Adrenal gland (tissue), 9 donors: ENCODE measurements at regions not wholly inside any gene's neighbourhood (a gene's known extent, or its start where the extent isn't known, plus 50 kb on each side); places are given as distances from the start of the nearest gene placed in this dataset.

Experiments
- DNase-seq, 7 donors: peaks; one replicate each; pipeline ENCODE4 v3.0.0-alpha.2; 2019 to 2020
- H3K27ac ChIP-seq, 5 donors: fragments of 200-600 bp; sonication (generic) in 4 of 5; 1 replicate in 3 of 5; 2 replicates in 2 of 5; pipeline versions ENCODE4 v1.5.1 to v1.8.0; 2016 to 2020; ENCODE audit warnings: mild to moderate bottlenecking in 1 of 5
- H3K27me3 ChIP-seq: fragments of 200-600 bp; 2 replicates; pipeline ENCODE4 v1.8.0; 2021
- H3K36me3 ChIP-seq, 2 donors: fragments of 200-600 bp; replicated peaks in 1 of 2; 1 replicate in 1 of 2; 2 replicates in 1 of 2; pipeline versions ENCODE4 v1.5.1 to v1.8.0; 2018 to 2022
- H3K4me1 ChIP-seq, 2 donors: fragments of 200-600 bp; replicated peaks in 1 of 2; 1 replicate in 1 of 2; 2 replicates in 1 of 2; pipeline versions ENCODE4 v1.5.1 to v1.8.0; 2018 to 2021
- H3K4me3 ChIP-seq, 4 donors: fragments of 200-600 bp; sonication (generic) in 3 of 4; one replicate each; pipeline ENCODE4 v1.5.1; 2016 to 2018
- H3K9me3 ChIP-seq, 3 donors: fragments of 200-600 bp; sonication (generic) in 1 of 3; replicated peaks in 1 of 3; 1 replicate in 2 of 3; 2 replicates in 1 of 3; pipeline versions ENCODE4 v1.5.1 to v1.8.0; 2016 to 2021
- CTCF ChIP-seq, 6 experiments: fragments of 450-650 bp in 4 of 6; fragments of 200-600 bp in 2 of 6; sonication (generic) in 1 of 6; IDR thresholded peaks; 1 replicate in 5 of 6; 2 replicates in 1 of 6; pipeline versions ENCODE4 v1.5.1 to v1.8.0; 2016 to 2021; ENCODE audit warnings: antibody characterized with exemption in 6 of 6, mild to moderate bottlenecking in 2 of 6, moderate library complexity in 1 of 6
- POLR2A ChIP-seq, 2 donors: fragments of 450-650 bp; IDR thresholded peaks; one replicate each; pipeline ENCODE4 v1.6.1; 2017; ENCODE audit warnings: antibody characterized with exemption in 2 of 2, mild to moderate bottlenecking in 2 of 2, moderate library complexity in 1 of 2
- WGBS, 4 donors: extraction: QIAGEN DNeasy Blood & Tissue Kit in 2 of 4; methylation state at CpG; one replicate each; pipeline versions ENCODE4 v1.1.5 to v1.1.7; 2013 to 2017; 5-methylcytosine and 5-hydroxymethylcytosine counted together
- intact Hi-C, 2 donors: fragments of 100-400 bp; cut with DNase I; formaldehyde crosslinking; loops; one replicate each; pipeline versions ENCODE4 v1.14.1 to v1.15.0; 2022 to 2023
- donor health status: healthy with polysubstance abuse.
- donor health status: Bipolar disorder and iron deficiency.
- donor health status: DM: yes; HTN: yes; CAD: no.
- donor health status: DM: no; HTN: no; CAD: no.
- donor health status: DM: no; HTN: no; CAD: no.

DNA sequence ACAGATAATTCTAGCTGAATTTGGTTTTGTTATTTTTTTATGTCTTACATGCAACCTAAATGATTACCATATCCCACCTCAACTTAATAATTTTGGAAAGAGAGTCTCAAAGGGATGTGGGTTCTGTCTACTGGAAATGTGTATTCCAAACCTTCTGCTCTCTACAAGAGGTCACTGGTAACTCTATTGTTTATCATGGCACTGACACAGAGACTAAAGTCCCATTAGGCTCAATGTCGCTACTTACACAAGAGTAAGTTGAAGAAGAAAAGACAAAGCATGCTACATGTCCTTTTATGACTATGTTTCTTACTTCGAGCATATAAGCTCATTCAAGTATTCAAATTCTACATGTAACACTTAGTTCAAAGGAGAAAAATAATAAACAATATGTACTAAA, 460.3 kb upstream of the EPHA6 start:
- intact Hi-C loops = no loop called here

GRCh38 chr3:96354742-96355141, 459.7 kb upstream of the EPHA6 start:
- TF ChIP-seq CTCF (IDR thresholded peaks at IDR 0.05) (no peak), POLR2A (IDR thresholded peaks at IDR 0.05) (no peak)
- H3K27ac ChIP-seq = no peak overlapping the region
- H3K27me3 ChIP-seq = no peaks in the 10 kb centered on the region
- no peak for DNase-seq
- H3K36me3 ChIP-seq = no peaks in the 10 kb centered on the region
- no peaks in the 10 kb centered on the region for H3K4me1 ChIP-seq
- H3K9me3 ChIP-seq = no peaks in the 10 kb centered on the region
- H3K4me3 ChIP-seq = no peak overlapping the region
- intact Hi-C loops = no loop called here

More for the DNA sequence above, 460.3 kb upstream of the EPHA6 start:
- no peaks in the 10 kb centered on the region for H3K36me3 ChIP-seq
- DNase-seq = no peak
- WGBS, 4 donors = 63 to 81% (median 67%) methylated on average over 2 of the region's 2 CpGs
- TF ChIP-seq POLR2A (IDR thresholded peaks at IDR 0.05) = no peak
- no peak for TF ChIP-seq CTCF (IDR thresholded peaks at IDR 0.05)
- no peaks in the 10 kb centered on the region for H3K4me1 ChIP-seq
- H3K27ac ChIP-seq = no peak overlapping the region
- H3K9me3 ChIP-seq = no peaks in the 10 kb centered on the region
- H3K4me3 ChIP-seq = no peak overlapping the region
- no peaks in the 10 kb centered on the region for H3K27me3 ChIP-seq

DNA sequence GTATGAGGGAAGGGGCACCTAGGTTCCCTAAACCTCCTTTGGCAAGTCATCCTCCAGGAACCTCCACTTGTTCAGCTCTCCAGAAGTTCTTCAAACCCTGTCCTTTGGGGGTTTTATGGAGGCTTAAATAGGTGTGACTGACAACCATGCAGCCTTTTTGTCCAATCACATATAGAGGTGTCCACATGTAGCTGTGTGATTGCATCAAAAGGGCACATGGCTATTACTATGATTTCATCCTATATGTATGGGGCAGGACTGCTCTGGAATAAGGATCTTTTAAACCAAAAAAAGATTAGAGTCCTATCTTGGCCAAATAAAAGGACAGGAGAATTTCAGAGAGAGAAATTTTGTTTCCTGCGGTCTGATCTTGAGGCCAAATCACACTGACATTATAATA, 453.2 kb upstream of the EPHA6 start:
- DNase-seq = no peak
- Histone ChIP-seq H3K27ac (no peak overlapping the region), H3K9me3 (no peaks in the 10 kb centered on the region), H3K36me3 (no peaks in the 10 kb centered on the region), H3K4me3 (no peak overlapping the region), H3K4me1 (no peaks in the 10 kb centered on the region), H3K27me3 (no peaks in the 10 kb centered on the region)
- TF ChIP-seq POLR2A (IDR thresholded peaks at IDR 0.05) (no peak), CTCF (IDR thresholded peaks at IDR 0.05) (no peak)
- intact Hi-C loops = no loop called here
- WGBS, 4 donors = 76 to 93% (median 90%) methylated on average over 1 of the region's 1 CpG

DNA sequence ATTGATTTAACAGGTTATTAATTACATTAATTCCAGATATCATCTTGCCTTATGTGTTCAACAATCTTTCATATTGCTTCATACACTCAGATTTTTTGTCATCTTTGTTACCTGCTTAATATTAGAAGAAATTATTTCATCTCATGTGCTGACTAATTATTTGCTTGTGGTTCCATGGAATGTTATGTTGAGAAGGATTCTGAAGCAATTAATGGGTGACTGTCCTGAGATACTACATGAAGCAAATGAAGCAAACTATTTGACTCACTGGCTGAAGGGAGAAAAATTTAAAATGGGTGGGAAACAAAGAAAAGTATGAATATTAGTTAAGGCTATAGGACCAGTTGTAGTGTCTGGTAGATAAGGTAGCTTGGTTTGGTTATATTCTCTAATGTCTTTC, 443.8 kb upstream of the EPHA6 start:
- H3K27me3 ChIP-seq = no peaks in the 10 kb centered on the region
- DNase-seq = no peak
- H3K9me3 ChIP-seq = no peaks in the 10 kb centered on the region
- H3K4me3 ChIP-seq = no peak overlapping the region
- TF ChIP-seq POLR2A (IDR thresholded peaks at IDR 0.05) (no peak), CTCF (IDR thresholded peaks at IDR 0.05) (no peak)
- no peaks in the 10 kb centered on the region for H3K36me3 ChIP-seq
- intact Hi-C loops = no loop called here
- H3K27ac ChIP-seq = no peak overlapping the region
- no peaks in the 10 kb centered on the region for H3K4me1 ChIP-seq
